SK-N-MC (cell line): ENCODE measurements at regions not wholly inside any gene's neighbourhood (a gene's known extent, or its start where the extent isn't known, plus 50 kb on each side); places are given as distances from the start of the nearest gene placed in this dataset.

Experiments
- DNase-seq: peaks from one replicate; pipeline ENCODE4 v3.0.0-alpha.2; 2011; ENCODE audit warnings: low read depth, low spot score
- H3K27ac ChIP-seq: fragments of 200-600 bp; sonication (generic); 2 replicates; pipeline ENCODE4 v1.5.1; 2016; ENCODE audit warnings: mixed run types
- H3K36me3 ChIP-seq: fragments of 200-600 bp; sonication (generic); 2 replicates; pipeline ENCODE4 v1.6.1; 2017; ENCODE audit warnings: antibody characterized with exemption, low read length, mixed read lengths; ENCODE audit not compliant: insufficient read depth
- H3K4me3 ChIP-seq: fragments of 200-600 bp; sonication (generic); 2 replicates; pipeline ENCODE4 v1.5.1; 2016
- H3K9ac ChIP-seq: fragments of 200-600 bp; sonication (generic); 2 replicates; pipeline ENCODE4 v1.8.0; 2017; ENCODE audit warnings: mixed run types, mixed read lengths; ENCODE audit not compliant: insufficient read length
- H3K9me3 ChIP-seq: fragments of 200-600 bp; sonication (generic); 2 replicates; pipeline ENCODE4 v1.6.1; 2017; ENCODE audit warnings: low read depth, mild to moderate bottlenecking, antibody characterized with exemption, low read length, moderate library complexity, mixed read lengths
- EZH2 ChIP-seq: fragments of 200-600 bp; sonication (generic); IDR thresholded peaks from one replicate; pipeline ENCODE4 v1.6.1; 2017; ENCODE audit warnings: antibody characterized with exemption
- FOXP2 ChIP-seq: optimal IDR thresholded peaks from 2 replicates; pipeline ENCODE3; 2011; ENCODE audit warnings: mild to moderate bottlenecking, moderate library complexity; ENCODE audit not compliant: insufficient read depth; ENCODE audit errors: extremely low read length, control extremely low read depth
- POLR2AphosphoS5 ChIP-seq: IDR thresholded peaks from 2 replicates; pipeline ENCODE4 v1.6.1; 2012; ENCODE audit warnings: mild to moderate bottlenecking, low read depth, low read length, borderline replicate concordance

DNA sequence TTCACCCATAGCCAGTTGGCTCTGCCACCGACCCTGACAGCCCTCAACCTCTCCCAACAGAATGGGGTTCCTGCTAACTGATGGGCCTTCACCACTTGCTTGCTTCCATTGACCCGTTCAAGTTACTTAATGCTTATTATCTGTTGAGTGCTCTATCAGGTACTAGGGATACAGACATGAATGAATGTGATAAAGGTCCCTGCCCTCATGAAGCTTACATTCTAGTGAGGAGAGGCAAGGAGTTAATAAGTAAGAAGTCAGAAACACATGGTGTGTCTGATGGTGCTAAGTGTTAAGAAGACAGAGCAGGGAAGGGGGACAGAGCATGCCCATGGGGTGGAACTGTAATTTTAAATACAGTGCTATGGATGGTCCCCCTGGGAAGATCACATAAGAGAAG, 107.5 kb upstream of the JUN start:
- H3K9me3 ChIP-seq: no peaks in the 10 kb centered on the region
- H3K4me3 ChIP-seq: no peak overlapping the region
- H3K9ac ChIP-seq: no peak overlapping the region
- no peak overlapping the region for H3K27ac ChIP-seq
- TF ChIP-seq POLR2AphosphoS5 (no peak), FOXP2 (no peak), EZH2 (no peak)
- no peaks in the 10 kb centered on the region for H3K36me3 ChIP-seq
- no peak for DNase-seq

DNA sequence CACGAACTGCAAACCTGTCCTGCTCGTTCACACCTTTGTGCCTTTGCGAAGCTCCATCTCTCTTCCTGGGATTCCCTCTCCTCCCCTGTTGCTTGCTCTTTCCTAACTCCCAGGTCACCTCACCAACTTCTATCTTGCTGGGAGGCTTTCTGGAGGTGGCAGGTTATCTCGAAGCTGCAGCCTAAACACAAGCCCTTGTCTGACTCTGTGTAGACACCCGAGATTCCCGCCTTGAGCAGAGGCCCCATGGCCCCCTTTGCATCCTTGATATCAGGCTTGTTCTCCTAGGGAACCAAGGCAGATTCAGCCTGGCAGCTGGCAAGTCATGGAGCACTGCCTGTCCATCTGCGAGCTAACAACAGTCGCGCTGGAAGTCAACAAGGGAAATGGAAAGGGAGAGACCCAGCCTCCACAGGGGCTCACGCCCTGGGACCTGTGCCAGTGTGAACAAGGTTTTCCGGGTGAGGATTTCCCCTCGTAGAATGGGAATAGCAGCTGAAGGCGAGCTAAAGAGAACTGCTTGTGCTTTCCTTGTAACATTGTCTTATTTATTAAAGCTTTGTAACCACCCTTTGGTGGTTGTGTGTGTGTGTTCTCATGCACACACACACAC, 109.5 kb upstream of the JUN start:
- TF ChIP-seq POLR2AphosphoS5 (no peak), FOXP2 (no peak), EZH2 (no peak)
- no peak overlapping the region for H3K9ac ChIP-seq
- H3K9me3 ChIP-seq: no peaks in the 10 kb centered on the region
- H3K4me3 ChIP-seq: no peak overlapping the region
- H3K36me3 ChIP-seq: no peaks in the 10 kb centered on the region
- H3K27ac ChIP-seq: no peak overlapping the region
- DNase-seq: no peak

DNA sequence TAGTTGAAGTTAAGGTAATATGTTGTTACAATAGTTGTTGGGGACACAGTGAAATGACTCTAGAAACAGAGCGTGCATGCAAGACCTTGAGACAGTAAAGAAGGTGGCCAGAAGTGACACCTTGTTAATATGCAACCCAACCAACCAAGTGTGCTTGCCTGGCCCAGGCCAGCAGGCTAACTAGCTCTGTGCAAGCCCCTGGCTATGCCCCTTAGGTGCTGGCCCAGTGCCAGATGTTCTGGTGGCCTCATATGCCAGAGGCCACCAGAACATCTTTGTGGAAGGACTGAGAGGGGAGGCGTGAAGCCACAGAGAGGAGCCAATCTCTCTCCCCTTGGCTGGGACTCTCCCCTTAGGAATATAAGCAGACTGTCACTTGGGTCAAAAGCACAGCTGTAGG, 111.2 kb upstream of the JUN start:
- Histone ChIP-seq H3K9ac (no peak overlapping the region), H3K4me3 (no peak overlapping the region), H3K9me3 (no peaks in the 10 kb centered on the region), H3K36me3 (no peaks in the 10 kb centered on the region), H3K27ac (no peak overlapping the region)
- no peak for TF ChIP-seq FOXP2
- no peak for TF ChIP-seq POLR2AphosphoS5
- no peak for TF ChIP-seq EZH2
- no peak for DNase-seq

DNA sequence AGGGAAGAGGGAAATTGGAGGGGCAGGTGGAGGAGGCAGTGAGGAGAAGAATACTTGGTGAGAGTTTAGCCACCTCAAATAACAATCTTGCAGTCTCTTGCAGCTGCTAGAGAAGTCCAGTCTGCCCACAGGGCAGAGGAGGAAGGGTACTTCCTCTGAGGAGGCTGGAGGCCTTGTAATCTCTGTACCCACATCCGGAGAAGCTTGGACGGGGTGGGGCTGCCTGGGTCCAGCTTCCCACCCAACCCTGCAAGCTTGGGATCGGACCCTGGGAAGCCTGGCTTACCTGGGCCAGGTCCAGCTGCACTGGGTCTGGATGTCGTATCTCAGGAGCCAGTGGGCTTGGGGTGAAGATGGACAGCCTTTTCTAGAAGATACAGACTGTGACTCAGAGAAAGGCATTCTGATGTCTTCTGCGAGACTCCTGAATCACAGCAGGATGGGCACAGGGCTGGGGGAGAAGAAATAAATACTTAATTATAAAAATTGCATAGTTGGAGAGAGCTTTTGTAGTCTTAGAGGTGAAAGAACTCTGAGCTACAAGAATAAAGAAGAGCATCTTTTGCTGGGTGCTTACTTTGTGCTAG, 111.8 kb upstream of the JUN start:
- no peak overlapping the region for H3K9ac ChIP-seq
- no peak for TF ChIP-seq FOXP2
- no peak for TF ChIP-seq EZH2
- no peak for TF ChIP-seq POLR2AphosphoS5
- no peak overlapping the region for H3K27ac ChIP-seq

DNA sequence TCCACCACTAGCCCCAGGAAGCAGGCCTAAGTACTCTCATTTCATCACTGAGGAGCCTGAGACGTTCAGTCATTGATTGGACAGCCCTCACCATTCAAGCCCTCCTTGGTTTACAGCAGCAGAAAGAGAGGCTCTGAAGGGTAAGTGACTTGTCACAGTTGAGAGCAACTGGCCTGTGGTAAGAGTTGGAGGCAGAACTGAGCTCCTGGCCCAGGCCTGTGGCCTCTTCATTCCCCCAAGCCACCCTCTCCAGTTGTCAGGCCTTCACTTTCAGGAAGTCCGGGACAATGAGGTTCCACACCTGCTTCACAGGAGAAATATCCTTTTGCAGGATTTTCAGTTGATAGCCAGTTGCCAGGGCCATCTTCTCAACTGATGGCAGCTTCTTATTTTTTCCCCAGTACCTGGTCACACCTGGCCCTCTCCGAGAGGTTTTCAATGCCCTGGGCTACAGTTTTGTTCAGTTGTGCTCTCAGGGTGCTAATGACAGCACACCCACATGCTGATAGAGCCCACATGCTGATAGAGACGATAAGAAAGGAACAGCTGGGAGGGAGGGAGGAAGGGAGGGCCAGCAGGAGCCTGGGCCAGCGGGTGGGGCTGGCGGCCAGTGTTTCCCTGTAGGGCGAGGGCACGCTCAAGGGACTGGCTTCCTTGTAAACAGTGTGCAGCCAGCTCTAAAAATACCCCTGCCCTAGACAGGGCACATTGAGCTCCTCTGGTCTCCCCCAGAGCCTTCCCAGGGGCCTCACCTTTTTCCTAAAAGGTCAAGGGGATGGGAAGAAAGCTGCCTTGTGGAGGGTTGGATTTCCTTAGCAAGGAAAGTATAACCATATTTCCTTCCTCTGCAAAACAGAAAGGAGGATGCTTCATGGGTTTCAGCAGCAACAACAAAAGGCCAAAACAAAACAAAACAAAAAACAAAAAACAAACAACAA, 112.7 kb upstream of the JUN start:
- Histone ChIP-seq H3K4me3 (no peak overlapping the region), H3K36me3 (no peaks in the 10 kb centered on the region), H3K9me3 (no peaks in the 10 kb centered on the region), H3K9ac (no peak overlapping the region), H3K27ac (no peak overlapping the region)
- DNase-seq: no peak
- TF ChIP-seq FOXP2: no peak
- no peak for TF ChIP-seq EZH2
- TF ChIP-seq POLR2AphosphoS5: no peak

More for the DNA sequence above, 111.8 kb upstream of the JUN start:
- DNase-seq: no peak
- Histone ChIP-seq H3K36me3 (no peaks in the 10 kb centered on the region), H3K9me3 (no peaks in the 10 kb centered on the region), H3K4me3 (no peak overlapping the region)

DNA sequence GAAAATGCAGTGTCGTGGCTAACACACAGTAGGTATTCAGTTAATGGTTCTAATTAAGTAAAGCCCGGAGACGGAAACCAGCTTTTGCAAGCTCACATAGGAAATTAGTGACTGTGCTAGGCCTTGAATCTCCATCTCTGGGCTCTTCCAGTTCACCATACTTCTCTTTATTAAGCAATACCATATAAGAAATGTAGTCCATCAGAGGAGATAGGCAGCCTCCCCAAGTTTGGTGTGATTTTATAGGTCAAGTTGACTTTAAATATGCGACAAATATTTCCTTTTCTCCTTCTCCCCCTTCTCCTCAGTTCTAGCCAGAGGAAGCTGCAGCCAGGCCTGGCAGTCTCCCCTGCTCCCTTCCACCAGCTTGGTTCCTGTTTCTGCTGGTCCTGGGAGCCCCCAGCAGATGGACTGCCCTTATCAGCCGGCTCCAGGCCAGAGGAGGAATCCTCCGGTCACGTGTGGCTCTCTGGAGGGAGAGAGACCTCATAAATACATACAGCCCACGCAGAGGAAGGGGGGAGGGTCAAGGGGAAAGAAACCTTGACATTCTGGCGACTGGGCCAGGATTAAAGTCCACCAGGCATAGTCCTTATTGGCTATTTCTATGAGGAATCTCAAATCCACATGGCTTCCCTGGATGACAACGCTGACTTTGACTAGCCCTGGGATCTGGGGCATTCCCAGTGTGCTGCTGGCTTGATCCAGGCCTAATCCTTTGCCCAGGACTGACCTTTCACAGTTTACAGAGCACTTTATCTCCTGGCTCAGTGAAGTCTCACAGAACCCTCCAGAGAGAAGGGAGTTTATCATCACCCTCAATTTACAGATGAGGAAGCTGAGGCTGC, 115.1 kb upstream of the JUN start:
- no peaks in the 10 kb centered on the region for H3K36me3 ChIP-seq
- TF ChIP-seq FOXP2 (no peak), POLR2AphosphoS5 (no peak), EZH2 (no peak)
- no peak overlapping the region for H3K27ac ChIP-seq
- no peak overlapping the region for H3K4me3 ChIP-seq
- no peaks in the 10 kb centered on the region for H3K9me3 ChIP-seq
- no peak overlapping the region for H3K9ac ChIP-seq
- no peak for DNase-seq

DNA sequence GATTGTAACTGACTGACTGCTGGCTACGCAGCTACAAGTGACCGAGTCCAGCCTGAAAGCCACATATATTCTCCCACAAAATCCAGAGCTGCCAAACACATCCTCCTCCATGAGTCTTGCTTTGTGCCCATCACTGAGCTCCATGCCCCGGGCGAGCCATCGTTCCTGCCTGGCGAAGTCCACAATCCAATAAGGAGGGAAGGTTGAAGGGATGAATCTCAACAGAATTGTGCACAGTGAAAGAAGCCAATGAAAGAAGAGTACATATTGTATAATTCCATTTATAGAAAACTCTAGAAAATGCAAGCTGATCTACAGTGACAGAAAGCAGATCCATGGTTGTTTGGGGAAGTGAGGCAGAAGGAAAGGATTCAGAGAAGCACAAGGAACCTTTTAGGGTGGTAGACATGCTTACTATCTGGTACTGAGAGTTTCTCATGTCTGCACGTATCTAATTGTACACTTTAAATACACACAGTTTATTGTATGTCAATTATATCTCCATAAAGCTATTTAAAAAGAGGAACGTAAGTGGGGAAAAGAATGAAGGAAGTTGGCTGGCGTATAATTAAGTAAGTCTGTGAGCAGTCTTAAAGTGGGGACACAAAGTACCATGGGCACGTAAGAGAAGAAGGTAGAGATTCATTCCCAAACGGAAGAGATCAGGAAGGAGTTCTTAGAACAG, 115.9 kb upstream of the JUN start:
- no peak overlapping the region for H3K4me3 ChIP-seq
- no peaks in the 10 kb centered on the region for H3K36me3 ChIP-seq
- H3K27ac ChIP-seq: no peak overlapping the region
- H3K9me3 ChIP-seq: no peaks in the 10 kb centered on the region
- H3K9ac ChIP-seq: no peak overlapping the region
- DNase-seq: no peak
- TF ChIP-seq FOXP2 (no peak), EZH2 (no peak), POLR2AphosphoS5 (no peak)
